GM23338 (cell line): ENCODE measurements at regions not wholly inside any gene's neighbourhood (a gene's known extent, or its start where the extent isn't known, plus 50 kb on each side); places are given as distances from the start of the nearest gene placed in this dataset.
A peak's percentile ranks its signal among the peaks of the same experiment; 100 is the strongest.

Source experiments
- ATAC-seq: fragments of 200-7000 bp; cut with Tn5 transposase; 3 replicates; pipeline ENCODE4 v1.9.1; 2020
- DNase-seq: peaks from one replicate; pipeline ENCODE4 v3.0.0-alpha.2; 2015; ENCODE audit warnings: low spot score
- H2AFZ ChIP-seq: fragments of 200-600 bp; sonication (generic); 2 replicates; pipeline ENCODE4 v1.8.0; 2016; ENCODE audit warnings: antibody characterized with exemption, mild to moderate bottlenecking, moderate library complexity
- H3F3A ChIP-seq: fragments of 200-600 bp; sonication (generic); replicated peaks from 2 replicates; pipeline ENCODE4 v1.8.0; 2017; ENCODE audit warnings: antibody characterized with exemption, mixed run types, low read depth
- H3K27ac ChIP-seq: fragments of 200-600 bp; sonication (generic); 2 replicates; pipeline ENCODE4 v1.6.1; 2016; ENCODE audit warnings: low read depth
- H3K27me3 ChIP-seq: fragments of 200-600 bp; sonication (generic); 2 replicates; pipeline ENCODE4 v1.8.0; 2016; ENCODE audit warnings: mild to moderate bottlenecking, mixed run types, moderate library complexity; ENCODE audit not compliant: insufficient read depth
- H3K36me3 ChIP-seq: fragments of 200-600 bp; sonication (generic); 2 replicates; pipeline ENCODE4 v1.8.0; 2016; ENCODE audit warnings: mild to moderate bottlenecking; ENCODE audit not compliant: insufficient read depth
- H3K4me1 ChIP-seq: fragments of 200-600 bp; sonication (generic); 2 replicates; pipeline ENCODE4 v1.8.0; 2016; ENCODE audit warnings: mild to moderate bottlenecking, moderate library complexity; ENCODE audit not compliant: insufficient read depth
- H3K4me2 ChIP-seq: fragments of 200-600 bp; sonication (generic); 2 replicates; pipeline ENCODE4 v1.7.1; 2017; ENCODE audit warnings: mixed run types
- H3K4me3 ChIP-seq: fragments of 200-600 bp; sonication (generic); 2 replicates; pipeline ENCODE4 v1.6.1; 2016; ENCODE audit warnings: mixed run types
- H3K79me2 ChIP-seq: fragments of 200-600 bp; sonication (generic); replicated peaks from 2 replicates; pipeline ENCODE4 v1.8.0; 2017; ENCODE audit warnings: mild to moderate bottlenecking; ENCODE audit not compliant: insufficient read depth
- H3K9me2 ChIP-seq: fragments of 200-600 bp; sonication (generic); 2 replicates; pipeline ENCODE4 v1.8.0; 2017; ENCODE audit not compliant: insufficient read depth
- H4K20me1 ChIP-seq: fragments of 200-600 bp; sonication (generic); replicated peaks from 2 replicates; pipeline ENCODE4 v1.8.0; 2017; ENCODE audit warnings: mild to moderate bottlenecking; ENCODE audit not compliant: insufficient read depth
- H3K27ac Mint-ChIP-seq: 2 replicates; pipeline ENCODE4 v1.8.0; 2020; ENCODE audit warnings: inconsistent platforms, mild to moderate bottlenecking, moderate library complexity, mixed read lengths
- H3K27me3 Mint-ChIP-seq: 3 replicates; pipeline ENCODE4 v1.8.0; 2022; ENCODE audit warnings: low read depth, mild to moderate bottlenecking, moderate library complexity, mixed read lengths, inconsistent platforms; ENCODE audit not compliant: insufficient read depth, poor library complexity
- H3K36me3 Mint-ChIP-seq: 3 replicates; pipeline ENCODE4 v1.8.0; 2021; ENCODE audit warnings: low read depth, mild to moderate bottlenecking, inconsistent platforms, moderate library complexity, mixed read lengths
- H3K4me1 Mint-ChIP-seq: 3 replicates; pipeline ENCODE4 v1.8.0; 2020; ENCODE audit warnings: mild to moderate bottlenecking, inconsistent platforms, mixed read lengths
- H3K4me3 Mint-ChIP-seq: 3 replicates; pipeline ENCODE4 v1.8.0; 2021; ENCODE audit warnings: moderate library complexity, mild to moderate bottlenecking, inconsistent platforms, mixed read lengths
- H3K9me3 Mint-ChIP-seq: 3 replicates; pipeline ENCODE4 v1.8.0; 2020; ENCODE audit warnings: moderate library complexity, mild to moderate bottlenecking, inconsistent platforms, mixed read lengths
- CREB1 ChIP-seq: fragments of 250-450 bp; sonication (Bioruptor Pico); IDR thresholded peaks from 2 replicates; pipeline ENCODE4 v1.5.0; 2020; ENCODE audit warnings: low read depth, mild to moderate bottlenecking, moderate library complexity
- EZH2 ChIP-seq: fragments of 200-600 bp; sonication (generic); IDR thresholded peaks from one replicate; pipeline ENCODE4 v1.8.0; 2017; ENCODE audit warnings: antibody characterized with exemption, mild to moderate bottlenecking, low read depth; ENCODE audit not compliant: unreplicated experiment
- EZH2phosphoT487 ChIP-seq: fragments of 200-600 bp; sonication (generic); IDR thresholded peaks from one replicate; pipeline ENCODE4 v1.8.1; 2018; ENCODE audit warnings: antibody characterized with exemption; ENCODE audit not compliant: unreplicated experiment
- JUNB ChIP-seq: IDR thresholded peaks from one replicate; pipeline ENCODE4 v1.6.1; 2016; ENCODE audit warnings: antibody characterized with exemption; ENCODE audit not compliant: unreplicated experiment
- POLR2AphosphoS5 ChIP-seq: IDR thresholded peaks from 2 replicates; pipeline ENCODE4 v1.6.1; 2016; ENCODE audit warnings: antibody characterized with exemption, low read depth
- TF ChIP-seq, protein P1 (sequence below): fragments of 250-450 bp; sonication (Bioruptor Pico); IDR thresholded peaks from 2 replicates; pipeline ENCODE4 v1.5.0; 2020; ENCODE audit warnings: mild to moderate bottlenecking, moderate library complexity
- TF ChIP-seq, protein P2 (sequence below): IDR thresholded peaks from one replicate; pipeline ENCODE4 v1.6.1; 2018; ENCODE audit warnings: antibody characterized with exemption; ENCODE audit not compliant: unreplicated experiment

DNA sequence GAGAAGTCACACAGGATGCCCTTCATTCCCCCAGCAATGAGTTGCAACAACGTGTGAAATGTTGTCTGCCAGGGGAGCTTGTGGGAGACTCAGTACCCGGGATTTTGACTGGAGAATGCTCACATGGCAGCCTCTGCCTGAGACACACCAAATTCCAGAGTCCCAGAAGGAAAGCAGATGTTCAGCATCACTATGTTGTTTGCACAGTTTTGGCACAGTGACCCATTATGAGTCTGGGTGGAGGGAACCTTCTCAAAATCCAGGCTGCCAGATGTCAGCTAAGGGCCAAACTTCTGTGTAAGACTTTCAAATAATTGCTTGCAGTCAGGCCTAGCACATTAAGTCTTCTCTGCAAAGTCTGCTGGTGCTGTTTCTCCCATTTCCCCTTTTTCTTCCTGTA lies 1029.7 kb upstream of the TENM3 start (continued):
- TF ChIP-seq, protein P1, sequence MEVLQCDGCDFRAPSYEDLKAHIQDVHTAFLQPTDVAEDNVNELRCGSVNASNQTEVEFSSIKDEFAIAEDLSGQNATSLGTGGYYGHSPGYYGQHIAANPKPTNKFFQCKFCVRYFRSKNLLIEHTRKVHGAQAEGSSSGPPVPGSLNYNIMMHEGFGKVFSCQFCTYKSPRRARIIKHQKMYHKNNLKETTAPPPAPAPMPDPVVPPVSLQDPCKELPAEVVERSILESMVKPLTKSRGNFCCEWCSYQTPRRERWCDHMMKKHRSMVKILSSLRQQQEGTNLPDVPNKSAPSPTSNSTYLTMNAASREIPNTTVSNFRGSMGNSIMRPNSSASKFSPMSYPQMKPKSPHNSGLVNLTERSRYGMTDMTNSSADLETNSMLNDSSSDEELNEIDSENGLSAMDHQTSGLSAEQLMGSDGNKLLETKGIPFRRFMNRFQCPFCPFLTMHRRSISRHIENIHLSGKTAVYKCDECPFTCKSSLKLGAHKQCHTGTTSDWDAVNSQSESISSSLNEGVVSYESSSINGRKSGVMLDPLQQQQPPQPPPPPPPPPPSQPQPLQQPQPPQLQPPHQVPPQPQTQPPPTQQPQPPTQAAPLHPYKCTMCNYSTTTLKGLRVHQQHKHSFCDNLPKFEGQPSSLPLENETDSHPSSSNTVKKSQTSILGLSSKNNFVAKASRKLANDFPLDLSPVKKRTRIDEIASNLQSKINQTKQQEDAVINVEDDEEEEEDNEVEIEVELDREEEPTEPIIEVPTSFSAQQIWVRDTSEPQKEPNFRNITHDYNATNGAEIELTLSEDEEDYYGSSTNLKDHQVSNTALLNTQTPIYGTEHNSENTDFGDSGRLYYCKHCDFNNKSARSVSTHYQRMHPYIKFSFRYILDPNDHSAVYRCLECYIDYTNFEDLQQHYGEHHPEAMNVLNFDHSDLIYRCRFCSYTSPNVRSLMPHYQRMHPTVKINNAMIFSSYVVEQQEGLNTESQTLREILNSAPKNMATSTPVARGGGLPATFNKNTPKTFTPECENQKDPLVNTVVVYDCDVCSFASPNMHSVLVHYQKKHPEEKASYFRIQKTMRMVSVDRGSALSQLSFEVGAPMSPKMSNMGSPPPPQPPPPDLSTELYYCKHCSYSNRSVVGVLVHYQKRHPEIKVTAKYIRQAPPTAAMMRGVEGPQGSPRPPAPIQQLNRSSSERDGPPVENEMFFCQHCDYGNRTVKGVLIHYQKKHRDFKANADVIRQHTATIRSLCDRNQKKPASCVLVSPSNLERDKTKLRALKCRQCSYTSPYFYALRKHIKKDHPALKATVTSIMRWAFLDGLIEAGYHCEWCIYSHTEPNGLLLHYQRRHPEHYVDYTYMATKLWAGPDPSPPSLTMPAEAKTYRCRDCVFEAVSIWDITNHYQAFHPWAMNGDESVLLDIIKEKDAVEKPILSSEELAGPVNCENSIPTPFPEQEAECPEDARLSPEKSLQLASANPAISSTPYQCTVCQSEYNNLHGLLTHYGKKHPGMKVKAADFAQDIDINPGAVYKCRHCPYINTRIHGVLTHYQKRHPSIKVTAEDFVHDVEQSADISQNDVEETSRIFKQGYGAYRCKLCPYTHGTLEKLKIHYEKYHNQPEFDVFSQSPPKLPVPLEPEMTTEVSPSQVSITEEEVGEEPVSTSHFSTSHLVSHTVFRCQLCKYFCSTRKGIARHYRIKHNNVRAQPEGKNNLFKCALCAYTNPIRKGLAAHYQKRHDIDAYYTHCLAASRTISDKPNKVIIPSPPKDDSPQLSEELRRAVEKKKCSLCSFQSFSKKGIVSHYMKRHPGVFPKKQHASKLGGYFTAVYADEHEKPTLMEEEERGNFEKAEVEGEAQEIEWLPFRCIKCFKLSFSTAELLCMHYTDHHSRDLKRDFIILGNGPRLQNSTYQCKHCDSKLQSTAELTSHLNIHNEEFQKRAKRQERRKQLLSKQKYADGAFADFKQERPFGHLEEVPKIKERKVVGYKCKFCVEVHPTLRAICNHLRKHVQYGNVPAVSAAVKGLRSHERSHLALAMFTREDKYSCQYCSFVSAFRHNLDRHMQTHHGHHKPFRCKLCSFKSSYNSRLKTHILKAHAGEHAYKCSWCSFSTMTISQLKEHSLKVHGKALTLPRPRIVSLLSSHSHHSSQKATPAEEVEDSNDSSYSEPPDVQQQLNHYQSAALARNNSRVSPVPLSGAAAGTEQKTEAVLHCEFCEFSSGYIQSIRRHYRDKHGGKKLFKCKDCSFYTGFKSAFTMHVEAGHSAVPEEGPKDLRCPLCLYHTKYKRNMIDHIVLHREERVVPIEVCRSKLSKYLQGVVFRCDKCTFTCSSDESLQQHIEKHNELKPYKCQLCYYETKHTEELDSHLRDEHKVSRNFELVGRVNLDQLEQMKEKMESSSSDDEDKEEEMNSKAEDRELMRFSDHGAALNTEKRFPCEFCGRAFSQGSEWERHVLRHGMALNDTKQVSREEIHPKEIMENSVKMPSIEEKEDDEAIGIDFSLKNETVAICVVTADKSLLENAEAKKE (CRISPR knock-in tag) = no peak

DNA sequence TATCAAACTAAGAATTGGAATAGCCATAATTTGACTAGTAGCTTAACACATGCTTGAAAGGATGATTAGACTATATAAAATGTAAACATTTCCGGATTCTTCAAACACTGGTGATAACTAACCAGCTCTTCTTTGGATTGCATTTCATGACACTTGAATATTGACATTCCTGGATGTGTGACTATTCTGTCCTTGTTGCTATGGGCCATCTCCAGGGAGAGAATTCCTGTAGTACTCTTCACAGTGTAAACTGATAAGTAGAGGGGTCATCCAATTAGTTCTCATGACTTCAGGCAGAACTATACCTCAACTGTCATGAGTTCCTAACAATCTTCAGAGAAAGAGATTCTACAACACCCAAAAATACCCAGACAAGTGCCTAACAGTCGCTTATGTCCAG lies 1026.7 kb upstream of the TENM3 start:
- Mint-ChIP-seq H3K27me3 (no peaks in the 10 kb centered on the region), H3K27ac (no peak overlapping the region), H3K36me3 (no peaks in the 10 kb centered on the region), H3K9me3 (no peaks in the 10 kb centered on the region; the same call in 2 of the 3 replicates), H3K4me1 (peaks cover 5% of the 10 kb centered on the region), H3K4me3 (no peak overlapping the region)
- Histone ChIP-seq H3K36me3 (no peaks in the 10 kb centered on the region), H3K27ac (no peak overlapping the region), H3K4me2 (no peak overlapping the region), H3K4me3 (no peak overlapping the region), H2AFZ (0 out of 2 replicates have a peak overlapping the region, but pooled peaks have one; percentile 10), H3K4me1 (no peaks in the 10 kb centered on the region), H3K9me2 (no peaks in the 10 kb centered on the region), H3K79me2 (no peaks in the 10 kb centered on the region), H4K20me1 (no peaks in the 10 kb centered on the region), H3K27me3 (no peaks in the 10 kb centered on the region), H3F3A (no peaks in the 10 kb centered on the region)
- DNase-seq (no peak), ATAC-seq (no peak)
- TF ChIP-seq JUNB = no peak
- no peak for TF ChIP-seq EZH2
- TF ChIP-seq, protein P2, sequence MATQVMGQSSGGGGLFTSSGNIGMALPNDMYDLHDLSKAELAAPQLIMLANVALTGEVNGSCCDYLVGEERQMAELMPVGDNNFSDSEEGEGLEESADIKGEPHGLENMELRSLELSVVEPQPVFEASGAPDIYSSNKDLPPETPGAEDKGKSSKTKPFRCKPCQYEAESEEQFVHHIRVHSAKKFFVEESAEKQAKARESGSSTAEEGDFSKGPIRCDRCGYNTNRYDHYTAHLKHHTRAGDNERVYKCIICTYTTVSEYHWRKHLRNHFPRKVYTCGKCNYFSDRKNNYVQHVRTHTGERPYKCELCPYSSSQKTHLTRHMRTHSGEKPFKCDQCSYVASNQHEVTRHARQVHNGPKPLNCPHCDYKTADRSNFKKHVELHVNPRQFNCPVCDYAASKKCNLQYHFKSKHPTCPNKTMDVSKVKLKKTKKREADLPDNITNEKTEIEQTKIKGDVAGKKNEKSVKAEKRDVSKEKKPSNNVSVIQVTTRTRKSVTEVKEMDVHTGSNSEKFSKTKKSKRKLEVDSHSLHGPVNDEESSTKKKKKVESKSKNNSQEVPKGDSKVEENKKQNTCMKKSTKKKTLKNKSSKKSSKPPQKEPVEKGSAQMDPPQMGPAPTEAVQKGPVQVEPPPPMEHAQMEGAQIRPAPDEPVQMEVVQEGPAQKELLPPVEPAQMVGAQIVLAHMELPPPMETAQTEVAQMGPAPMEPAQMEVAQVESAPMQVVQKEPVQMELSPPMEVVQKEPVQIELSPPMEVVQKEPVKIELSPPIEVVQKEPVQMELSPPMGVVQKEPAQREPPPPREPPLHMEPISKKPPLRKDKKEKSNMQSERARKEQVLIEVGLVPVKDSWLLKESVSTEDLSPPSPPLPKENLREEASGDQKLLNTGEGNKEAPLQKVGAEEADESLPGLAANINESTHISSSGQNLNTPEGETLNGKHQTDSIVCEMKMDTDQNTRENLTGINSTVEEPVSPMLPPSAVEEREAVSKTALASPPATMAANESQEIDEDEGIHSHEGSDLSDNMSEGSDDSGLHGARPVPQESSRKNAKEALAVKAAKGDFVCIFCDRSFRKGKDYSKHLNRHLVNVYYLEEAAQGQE = no peak
- no peak for TF ChIP-seq EZH2phosphoT487
- TF ChIP-seq POLR2AphosphoS5 = no peak
- TF ChIP-seq CREB1 (CRISPR knock-in tag) = no peak
